ENCODE measurements at regions not wholly inside any gene's neighbourhood (a gene's known extent, or its start where the extent isn't known, plus 50 kb on each side); places are given as distances from the start of the nearest gene placed in this dataset.

- TF ChIP-seq ZNF2 (tag by site-specific recombination; IDR thresholded peaks at IDR 0.05) (no peak), ZNF768 (tag by site-specific recombination; IDR thresholded peaks at IDR 0.05) (no peak), ZNF449 (tag by site-specific recombination; IDR thresholded peaks at IDR 0.05) (no peak), ZEB2 (tag by site-specific recombination; IDR thresholded peaks at IDR 0.05) (no peak), ZNF549 (tag by site-specific recombination; IDR thresholded peaks at IDR 0.05) (no peak), ZNF404 (tag by site-specific recombination; IDR thresholded peaks at IDR 0.05) (no peak)
- TF ChIP-seq, protein P1, sequence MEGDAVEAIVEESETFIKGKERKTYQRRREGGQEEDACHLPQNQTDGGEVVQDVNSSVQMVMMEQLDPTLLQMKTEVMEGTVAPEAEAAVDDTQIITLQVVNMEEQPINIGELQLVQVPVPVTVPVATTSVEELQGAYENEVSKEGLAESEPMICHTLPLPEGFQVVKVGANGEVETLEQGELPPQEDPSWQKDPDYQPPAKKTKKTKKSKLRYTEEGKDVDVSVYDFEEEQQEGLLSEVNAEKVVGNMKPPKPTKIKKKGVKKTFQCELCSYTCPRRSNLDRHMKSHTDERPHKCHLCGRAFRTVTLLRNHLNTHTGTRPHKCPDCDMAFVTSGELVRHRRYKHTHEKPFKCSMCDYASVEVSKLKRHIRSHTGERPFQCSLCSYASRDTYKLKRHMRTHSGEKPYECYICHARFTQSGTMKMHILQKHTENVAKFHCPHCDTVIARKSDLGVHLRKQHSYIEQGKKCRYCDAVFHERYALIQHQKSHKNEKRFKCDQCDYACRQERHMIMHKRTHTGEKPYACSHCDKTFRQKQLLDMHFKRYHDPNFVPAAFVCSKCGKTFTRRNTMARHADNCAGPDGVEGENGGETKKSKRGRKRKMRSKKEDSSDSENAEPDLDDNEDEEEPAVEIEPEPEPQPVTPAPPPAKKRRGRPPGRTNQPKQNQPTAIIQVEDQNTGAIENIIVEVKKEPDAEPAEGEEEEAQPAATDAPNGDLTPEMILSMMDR (tag by site-specific recombination; IDR thresholded peaks at IDR 0.05), result no peak
Measured at GRCh38 chr10:6915307-6915706, 335.2 kb upstream of the PRKCQ start.

All from HEK293 (cell line).